ENCODE measurements at regions not wholly inside any gene's neighbourhood (a gene's known extent, or its start where the extent isn't known, plus 50 kb on each side); places are given as distances from the start of the nearest gene placed in this dataset.
A peak's percentile ranks its signal among the peaks of the same experiment; 100 is the strongest.
"Not testable (repeated sequence)": the region's sequence is repeated elsewhere in the genome, so short reads cannot be mapped to it uniquely, and the experiment has no call there.

- DNase-seq (ENCODE audit: low read depth): no peak
- TF ChIP-seq CTCF (IDR thresholded peaks at IDR 0.05; ENCODE audit: insufficient read depth, low read depth, low read length, missing control alignments): no peak
- H3K4me3 ChIP-seq (ENCODE audit: low read depth, low read length): no peak overlapping the region
These were observed 95.0 kb upstream of the TERB2 start for GRCh38 chr15:44861439-44861910.

- H3K4me3 ChIP-seq (ENCODE audit: low read depth, low read length): no peak overlapping the region
- TF ChIP-seq CTCF (IDR thresholded peaks at IDR 0.05; ENCODE audit: insufficient read depth, low read depth, low read length, missing control alignments): no peak
- no peak for DNase-seq (ENCODE audit: low read depth)
These were observed 94.6 kb upstream of the TERB2 start for GRCh38 chr15:44861917-44862316.

GRCh38 chr15:44862866-44863265, 93.6 kb upstream of the TERB2 start:
- not testable (repeated sequence) for DNase-seq (ENCODE audit: low read depth); H3K4me3 ChIP-seq (ENCODE audit: low read depth, low read length)

- not testable (repeated sequence) for H3K4me3 ChIP-seq (ENCODE audit: low read depth, low read length); DNase-seq (ENCODE audit: low read depth)
These were observed 88.4 kb upstream of the TERB2 start for GRCh38 chr15:44868100-44868499.

- not testable (repeated sequence) for H3K4me3 ChIP-seq (ENCODE audit: low read depth, low read length); DNase-seq (ENCODE audit: low read depth)
These were observed 86.4 kb upstream of the TERB2 start for GRCh38 chr15:44870125-44870524.

GRCh38 chr15:44873103-44873502, 83.4 kb upstream of the TERB2 start:
- no peak for DNase-seq (ENCODE audit: low read depth)
- no peak for TF ChIP-seq CTCF (IDR thresholded peaks at IDR 0.05; ENCODE audit: insufficient read depth, low read depth, low read length, missing control alignments)

GRCh38 chr15:44879066-44879465, 77.4 kb upstream of the TERB2 start:
- no peak for TF ChIP-seq CTCF (IDR thresholded peaks at IDR 0.05; ENCODE audit: insufficient read depth, low read depth, low read length, missing control alignments)
- peak overlapping the region; percentile 53 for H3K4me3 ChIP-seq (ENCODE audit: low read depth, low read length)
- no peak for DNase-seq (ENCODE audit: low read depth)

More at GRCh38 chr15:44873103-44873502, 83.4 kb upstream of the TERB2 start:
- no peak overlapping the region for H3K4me3 ChIP-seq (ENCODE audit: low read depth, low read length)

GRCh38 chr15:44882499-44882968, 74.0 kb upstream of the TERB2 start:
- TF ChIP-seq CTCF (IDR thresholded peaks at IDR 0.05; ENCODE audit: insufficient read depth, low read depth, low read length, missing control alignments): no peak
- DNase-seq (ENCODE audit: low read depth): peak; percentile 93
- H3K4me3 ChIP-seq (ENCODE audit: low read depth, low read length): peak overlapping the region; percentile 53
